ENCODE measurements at regions not wholly inside any gene's neighbourhood (a gene's known extent, or its start where the extent isn't known, plus 50 kb on each side); places are given as distances from the start of the nearest gene placed in this dataset.
"Not testable (repeated sequence)": the region's sequence is repeated elsewhere in the genome, so short reads cannot be mapped to it uniquely, and the experiment has no call there.

DNA sequence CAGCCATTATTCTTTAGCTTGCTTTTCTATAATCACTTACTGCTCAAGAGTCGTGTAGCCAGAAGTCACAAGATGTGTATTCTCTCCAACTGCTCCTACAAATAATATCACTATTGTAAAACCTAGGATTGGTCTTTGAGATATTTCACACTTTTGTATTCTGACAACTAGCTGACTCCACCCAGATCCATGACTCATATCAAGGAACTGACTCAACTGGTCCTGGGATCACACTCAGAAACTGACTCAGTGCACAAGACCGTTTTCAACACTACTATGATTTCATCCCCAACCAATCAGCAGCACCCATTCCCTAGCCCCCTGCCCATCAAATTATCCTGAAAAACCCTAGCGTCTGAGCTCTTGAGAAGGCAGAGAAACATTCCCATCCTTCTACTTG is 56.5 kb upstream of the ORC5 start:
- no peak for DNase-seq

DNA sequence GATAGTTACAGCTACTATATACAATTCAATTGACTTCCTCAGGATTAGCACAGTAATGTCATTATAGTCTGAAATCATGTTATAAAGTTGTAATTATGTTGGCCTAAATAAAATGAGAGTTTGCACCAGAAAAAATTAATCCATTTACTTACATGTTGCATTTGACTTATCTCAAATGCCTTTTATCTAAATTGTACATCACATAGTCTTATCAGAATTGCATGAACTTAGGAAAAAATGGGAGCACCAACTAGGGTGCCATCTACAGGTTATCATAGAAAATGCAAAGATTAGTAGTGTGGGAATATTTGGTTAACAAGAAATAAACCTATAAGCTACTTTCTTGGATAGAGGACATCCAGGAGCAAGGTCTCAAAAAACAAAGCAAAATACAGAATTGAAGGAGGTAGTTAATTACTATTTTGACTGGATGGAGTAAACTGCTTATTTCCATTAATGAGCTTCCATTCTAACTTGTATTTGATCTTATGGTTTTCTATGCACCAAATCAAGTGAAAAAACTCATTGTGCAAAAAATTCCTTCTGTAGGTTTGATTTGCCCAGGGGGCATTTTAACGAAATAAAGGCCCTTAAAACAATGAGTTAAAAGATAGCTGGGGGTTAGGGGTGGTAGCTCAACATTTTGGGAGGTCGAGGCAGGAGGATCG is 60.0 kb upstream of the ORC5 start:
- no peak for DNase-seq

DNA sequence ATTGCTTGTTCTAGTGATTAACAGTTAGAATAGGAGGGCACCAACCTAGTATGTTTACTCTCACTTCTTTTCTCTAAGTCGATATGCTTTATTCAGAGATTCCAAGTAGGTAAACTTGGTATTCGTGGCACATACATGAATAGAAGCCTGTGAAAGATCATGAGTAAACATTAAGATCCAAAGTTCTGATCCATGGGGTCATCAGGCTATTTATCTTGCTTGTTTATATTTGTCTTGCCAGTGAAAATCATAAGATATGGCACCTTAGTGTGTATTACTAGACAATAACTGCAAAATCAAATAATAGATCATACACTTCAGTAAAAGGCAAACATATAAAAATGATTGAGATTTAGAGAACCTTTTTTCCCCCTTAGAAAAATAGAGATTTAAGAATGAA is 56.5 kb upstream of the LHFPL3 start:
- DNase-seq = no peak

DNA sequence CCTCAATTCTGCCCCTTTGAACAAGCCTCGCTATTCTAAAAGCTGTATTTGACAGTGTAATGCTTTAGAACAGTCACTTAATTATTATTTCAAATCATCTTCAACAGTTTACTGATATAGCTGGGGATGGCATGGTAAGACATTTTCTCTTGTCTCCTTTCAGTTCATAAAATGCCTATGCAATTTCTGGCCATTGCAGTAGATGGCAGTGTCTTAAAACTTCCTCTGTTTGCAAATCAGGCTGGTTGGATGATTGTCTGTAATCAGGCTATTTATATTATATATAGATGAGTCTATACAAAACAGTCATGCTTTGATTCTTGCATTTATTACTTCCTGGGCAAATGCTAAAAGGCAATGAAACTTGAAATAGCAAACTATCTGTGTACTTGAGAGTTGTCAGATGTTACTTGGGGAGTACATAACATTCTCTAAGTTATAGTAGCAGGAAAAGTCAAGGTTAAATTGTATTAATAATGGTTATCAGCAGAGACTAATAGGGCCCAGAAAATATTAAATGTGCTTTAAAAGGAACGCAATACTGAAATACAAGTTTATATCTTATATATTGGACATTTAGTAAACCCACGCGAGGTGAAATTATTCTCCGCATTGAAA is 55.5 kb upstream of the LHFPL3 start:
- peak; percentile 18 for DNase-seq

DNA sequence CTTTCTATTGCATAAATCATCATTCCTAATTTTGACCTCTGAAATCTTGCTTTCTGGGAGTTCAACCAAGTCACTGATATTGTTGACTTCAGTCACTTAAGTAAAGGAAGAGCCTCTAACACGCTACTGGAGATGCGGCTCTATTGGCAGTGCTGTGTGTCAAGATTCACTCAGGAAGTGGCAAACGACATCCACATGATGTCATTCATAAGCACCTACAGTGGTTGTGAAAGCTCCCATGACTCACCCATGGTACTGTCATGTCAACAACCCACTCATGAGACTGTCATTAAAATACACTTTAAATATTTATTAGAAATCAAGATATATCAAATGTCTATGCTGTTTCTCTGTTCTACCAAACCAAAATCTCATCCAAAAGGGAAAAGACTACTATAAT is 52.5 kb upstream of the LHFPL3 start:
- no peak for DNase-seq

DNA sequence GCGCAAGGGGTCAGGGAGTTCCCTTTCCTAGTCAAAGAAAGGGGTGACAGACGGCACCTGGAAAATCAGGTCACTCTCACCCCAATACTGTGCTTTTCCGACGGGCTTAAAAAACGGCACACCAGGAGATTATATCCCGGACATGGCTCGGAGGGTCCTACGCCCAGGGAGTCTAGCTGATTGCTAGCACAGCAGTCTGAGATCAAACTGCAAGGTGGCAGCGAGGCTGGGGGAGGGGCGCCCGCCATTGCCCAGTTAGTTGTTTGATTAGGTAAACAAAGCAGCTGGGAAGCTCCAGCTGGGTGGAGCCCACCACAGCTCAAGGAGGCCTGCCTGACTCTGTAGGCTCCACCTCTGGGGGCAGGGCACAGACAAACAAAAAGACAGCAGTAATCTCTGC is 51.7 kb upstream of the LHFPL3 start:
- DNase-seq = not testable (repeated sequence)

All from SHP77 treated with DMSO at 0.1 percent for 48 hours (cell line).